ENCODE measurements at regions not wholly inside any gene's neighbourhood (a gene's known extent, or its start where the extent isn't known, plus 50 kb on each side); places are given as distances from the start of the nearest gene placed in this dataset.

DNA sequence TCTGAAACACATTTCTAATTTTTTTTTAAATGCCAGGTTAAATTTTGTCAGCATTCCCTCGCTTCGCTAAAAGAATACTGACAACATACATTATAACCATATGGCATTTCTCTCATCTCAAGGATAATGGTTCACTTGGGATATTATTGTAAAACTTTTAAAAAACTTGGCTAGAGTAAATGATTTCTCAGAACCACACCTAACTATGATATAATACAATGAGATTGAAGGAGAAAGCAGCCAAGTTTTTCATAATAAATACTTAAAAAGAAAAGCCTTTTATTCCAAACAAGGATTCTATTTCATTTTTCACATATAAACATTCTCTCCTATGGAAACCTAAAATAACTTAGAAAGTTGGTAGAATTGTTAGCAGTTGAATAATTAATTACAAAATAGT is 413.9 kb downstream of the HGF start:
- no peaks in the 10 kb centered on the region for H3K36me3 ChIP-seq
- intact Hi-C loops (cut with DNase I), result loop anchor here in 1 of 4 donors (10.0 kb wide), 1 partner anchor 579 kb away; no protein-coding TSS in a partner anchor
- 17 to 29% (median 26%) methylated on average over 2 of the region's 2 CpGs for WGBS, 3 donors

DNA sequence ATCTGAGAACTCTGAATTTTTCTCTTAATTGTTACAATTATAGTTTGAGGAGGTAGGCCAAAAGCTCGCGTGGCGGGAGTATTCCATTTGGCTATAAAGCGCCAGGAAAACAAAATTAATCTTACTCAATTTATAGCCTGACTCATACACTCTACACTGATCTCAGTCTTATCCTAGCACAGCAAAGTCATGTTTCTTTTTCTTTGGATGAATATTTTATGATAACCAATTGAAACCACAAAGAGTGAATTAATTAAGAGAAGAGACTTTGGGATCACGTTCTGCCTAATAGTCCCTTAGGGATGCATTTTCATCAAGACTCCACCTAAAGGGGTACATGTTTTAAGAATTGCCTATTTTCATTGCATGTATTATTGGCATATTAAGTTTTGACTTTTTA is 420.8 kb downstream of the HGF start:
- Histone ChIP-seq H3K4me1 (ENCODE audit: insufficient read depth) (no peaks in the 10 kb centered on the region), H3K36me3 (no peaks in the 10 kb centered on the region), H3K27me3 (no peaks in the 10 kb centered on the region), H3K9me3 (no peaks in the 10 kb centered on the region), H3K4me3 (no peak overlapping the region), H3K27ac (no peak overlapping the region)
- WGBS, 3 donors, result 69 to 84% (median 80%) methylated on average over 5 of the region's 5 CpGs
- DNase-seq, result no peak
- TF ChIP-seq POLR2A (IDR thresholded peaks at IDR 0.05) (no peak), EP300 (IDR thresholded peaks at IDR 0.05) (no peak), CTCF (IDR thresholded peaks at IDR 0.05) (no peak)
- intact Hi-C loops (cut with DNase I), result no loop called here

More for the DNA sequence above, 413.9 kb downstream of the HGF start:
- no peaks in the 10 kb centered on the region for H3K4me1 ChIP-seq (ENCODE audit: insufficient read depth)
- H3K9me3 ChIP-seq, result no peaks in the 10 kb centered on the region
- H3K27ac ChIP-seq, result no peak overlapping the region
- no peak for DNase-seq
- no peak overlapping the region for H3K4me3 ChIP-seq
- TF ChIP-seq CTCF (IDR thresholded peaks at IDR 0.05) (no peak), EP300 (IDR thresholded peaks at IDR 0.05) (no peak), POLR2A (IDR thresholded peaks at IDR 0.05) (no peak)
- H3K27me3 ChIP-seq, result no peaks in the 10 kb centered on the region

GRCh38 chr7:81339946-81340345 is 421.1 kb upstream of the SEMA3C start:
- no peak for TF ChIP-seq EP300 (IDR thresholded peaks at IDR 0.05)
- TF ChIP-seq CTCF (IDR thresholded peaks at IDR 0.05), result no peak
- no peak for TF ChIP-seq POLR2A (IDR thresholded peaks at IDR 0.05)
- Histone ChIP-seq H3K4me1 (ENCODE audit: insufficient read depth) (no peaks in the 10 kb centered on the region), H3K9me3 (no peaks in the 10 kb centered on the region), H3K27me3 (no peaks in the 10 kb centered on the region), H3K27ac (no peak overlapping the region), H3K4me3 (no peak overlapping the region), H3K36me3 (no peaks in the 10 kb centered on the region)
- WGBS, 3 donors, result 29 to 47% (median 32%) methylated on average over 2 of the region's 2 CpGs
- intact Hi-C loops (cut with DNase I), result no loop called here
- DNase-seq, result no peak

GRCh38 chr7:81333536-81333935 is 414.7 kb upstream of the SEMA3C start:
- Histone ChIP-seq H3K36me3 (no peaks in the 10 kb centered on the region), H3K27me3 (no peaks in the 10 kb centered on the region), H3K9me3 (no peaks in the 10 kb centered on the region), H3K27ac (no peak overlapping the region), H3K4me3 (no peak overlapping the region), H3K4me1 (ENCODE audit: insufficient read depth) (no peaks in the 10 kb centered on the region)
- no peak for DNase-seq
- TF ChIP-seq CTCF (IDR thresholded peaks at IDR 0.05) (no peak), EP300 (IDR thresholded peaks at IDR 0.05) (no peak), POLR2A (IDR thresholded peaks at IDR 0.05) (no peak)
- intact Hi-C loops (cut with DNase I), result no loop called here
- 94 to 96% (median 95%) methylated on average over 13 of the region's 13 CpGs for WGBS, 3 donors

- H3K27me3 ChIP-seq, result no peaks in the 10 kb centered on the region
- WGBS, 3 donors, result 63 to 82% (median 67%) methylated on average over 1 of the region's 1 CpG
- no peaks in the 10 kb centered on the region for H3K9me3 ChIP-seq
- intact Hi-C loops (cut with DNase I), result no loop called here
- no peak for DNase-seq
- TF ChIP-seq POLR2A (IDR thresholded peaks at IDR 0.05) (no peak), EP300 (IDR thresholded peaks at IDR 0.05) (no peak), CTCF (IDR thresholded peaks at IDR 0.05) (no peak)
- no peak overlapping the region for H3K4me3 ChIP-seq
- no peak overlapping the region for H3K27ac ChIP-seq
- H3K4me1 ChIP-seq (ENCODE audit: insufficient read depth), result no peaks in the 10 kb centered on the region
- H3K36me3 ChIP-seq, result no peaks in the 10 kb centered on the region
These were observed 414.2 kb upstream of the SEMA3C start for GRCh38 chr7:81333004-81333403.

Measured in ovary (tissue), 7 donors.